SH-SY5Y (cell line): ENCODE measurements at regions not wholly inside any gene's neighbourhood (a gene's known extent, or its start where the extent isn't known, plus 50 kb on each side); places are given as distances from the start of the nearest gene placed in this dataset.

Experiments used
- GATA2 ChIP-seq: IDR thresholded peaks from 2 replicates; pipeline ENCODE4 v1.6.1; 2011; ENCODE audit warnings: mild to moderate bottlenecking, low read depth, low read length
- GATA3 ChIP-seq: IDR thresholded peaks from 2 replicates; pipeline ENCODE4 v1.6.1; 2011; ENCODE audit warnings: low read depth, mild to moderate bottlenecking, low read length, moderate library complexity

DNA sequence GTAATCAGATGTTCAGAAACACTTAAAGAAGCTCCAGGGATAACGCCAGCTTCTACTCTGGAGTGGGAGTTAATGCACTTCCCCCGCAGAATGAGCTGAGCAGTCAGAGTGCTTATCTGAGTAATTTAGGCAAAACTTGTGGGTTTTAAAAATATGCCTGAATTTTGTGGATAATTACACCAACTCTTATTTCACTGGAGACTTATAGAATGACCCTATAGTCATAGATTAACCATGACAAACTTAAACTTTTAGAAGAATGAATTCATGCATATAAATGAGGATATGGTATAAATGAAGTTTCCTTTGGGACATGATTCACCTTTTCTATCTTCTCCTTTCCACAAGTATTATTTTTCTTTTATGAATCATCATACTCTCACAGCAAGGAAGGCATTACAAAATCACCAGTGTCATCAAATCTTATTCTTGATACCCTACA, 241.1 kb upstream of the FBXO33 start:
- TF ChIP-seq GATA2 (no peak), GATA3 (no peak)
